Activated naive CD4-positive, alpha-beta T cell treated with anti-CD3 and anti-CD28 coated beads for 36 hours (primary cell): ENCODE measurements at regions not wholly inside any gene's neighbourhood (a gene's known extent, or its start where the extent isn't known, plus 50 kb on each side); places are given as distances from the start of the nearest gene placed in this dataset.

Experiments
- CTCF ChIA-PET: fragments of 350-600 bp; sonication (Branson Sonifier 250); formaldehyde crosslinking; loops from one replicate; lab custom pipeline; 2021; ENCODE audit warnings: antibody characterized with exemption; lab: Charles Lee
- DNase-seq: peaks from one replicate; pipeline ENCODE4 v3.0.0-alpha.2; 2020
- H3K27ac Mint-ChIP-seq: one replicate; pipeline ENCODE4 v1.8.0; 2021; ENCODE audit warnings: mild to moderate bottlenecking, mixed read lengths
- H3K27me3 Mint-ChIP-seq: one replicate; pipeline ENCODE4 v1.8.0; 2021; ENCODE audit warnings: low read depth, mixed read lengths
- H3K36me3 Mint-ChIP-seq: one replicate; pipeline ENCODE4 v1.8.0; 2021; ENCODE audit warnings: low read depth, mixed read lengths
- H3K4me1 Mint-ChIP-seq: one replicate; pipeline ENCODE4 v1.8.0; 2021; ENCODE audit warnings: low read depth, mixed read lengths
- H3K4me3 Mint-ChIP-seq: one replicate; pipeline ENCODE4 v1.8.0; 2021; ENCODE audit warnings: mild to moderate bottlenecking, moderate library complexity, mixed read lengths
- H3K9me3 Mint-ChIP-seq: one replicate; pipeline ENCODE4 v1.8.0; 2021; ENCODE audit warnings: mixed read lengths
- intact Hi-C: fragments of 100-400 bp; cut with micrococcal nuclease; formaldehyde crosslinking; loops from one replicate; pipeline ENCODE4 v1.15.1; 2023

DNA sequence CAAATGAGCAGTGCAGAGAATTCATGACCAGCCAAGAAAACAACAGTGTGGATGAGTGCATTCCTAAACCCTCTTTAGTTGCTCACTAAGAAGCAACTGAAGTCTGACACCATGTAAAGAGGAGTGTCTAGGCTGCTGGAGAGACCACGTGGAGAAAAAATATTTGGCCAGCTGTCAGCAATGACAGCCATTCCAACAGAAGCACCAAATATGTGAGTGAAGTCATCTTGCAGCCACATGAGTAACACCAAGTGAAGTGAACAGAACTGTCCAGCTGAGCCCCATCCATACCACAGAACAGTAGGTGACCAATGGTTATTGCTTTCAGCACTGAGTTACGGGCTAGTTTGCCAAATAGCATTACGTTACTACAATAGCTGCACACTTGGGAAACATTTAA lies 89.4 kb downstream of the TBXT start:
- intact Hi-C loops = no loop called here
- no peaks in the 10 kb centered on the region for H3K9me3 Mint-ChIP-seq
- no peak overlapping the region for H3K4me3 Mint-ChIP-seq

DNA sequence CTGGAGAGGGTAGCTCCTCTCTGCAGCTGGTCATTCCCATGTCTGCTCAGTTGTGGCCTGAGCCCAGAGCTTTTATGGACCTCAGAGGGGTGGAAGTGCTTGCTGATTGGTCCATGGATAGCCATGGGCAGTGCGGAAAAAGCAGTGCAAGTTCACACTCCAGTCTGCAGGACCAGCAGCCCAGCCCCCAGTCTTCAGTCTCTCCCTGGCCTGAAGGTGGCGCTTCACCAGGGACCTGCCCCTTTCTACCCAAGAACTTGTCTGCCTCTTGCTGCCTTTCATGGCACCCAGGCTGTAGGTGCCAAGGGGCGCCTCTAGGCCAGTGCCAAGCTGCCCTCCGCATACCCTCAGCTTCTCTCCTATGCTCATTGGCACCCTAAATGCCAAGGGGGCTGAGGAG lies 91.0 kb downstream of the TBXT start:
- no peaks in the 10 kb centered on the region for H3K9me3 Mint-ChIP-seq
- peaks cover 3% of the 10 kb centered on the region for H3K27me3 Mint-ChIP-seq
- no peak for DNase-seq
- H3K36me3 Mint-ChIP-seq = no peaks in the 10 kb centered on the region
- no peak overlapping the region for H3K4me3 Mint-ChIP-seq
- H3K27ac Mint-ChIP-seq = no peak overlapping the region
- no peaks in the 10 kb centered on the region for H3K4me1 Mint-ChIP-seq
- CTCF ChIA-PET = interaction anchor here (0.7 to 2.0 kb wide), 3 partner anchors 9 to 192 kb away, joined by 3 to 8 read pairs (median 3); no protein-coding TSS in a partner anchor
- intact Hi-C loops = no loop called here

More for the DNA sequence above, 89.4 kb downstream of the TBXT start:
- Mint-ChIP-seq H3K27me3 (peaks cover 3% of the 10 kb centered on the region), H3K27ac (no peak overlapping the region), H3K36me3 (no peaks in the 10 kb centered on the region), H3K4me1 (no peaks in the 10 kb centered on the region)
- DNase-seq = no peak
- CTCF ChIA-PET = interaction anchor here (0.6 kb wide), 1 partner anchor 8 kb away, joined by 3 read pairs; no protein-coding TSS in a partner anchor

DNA sequence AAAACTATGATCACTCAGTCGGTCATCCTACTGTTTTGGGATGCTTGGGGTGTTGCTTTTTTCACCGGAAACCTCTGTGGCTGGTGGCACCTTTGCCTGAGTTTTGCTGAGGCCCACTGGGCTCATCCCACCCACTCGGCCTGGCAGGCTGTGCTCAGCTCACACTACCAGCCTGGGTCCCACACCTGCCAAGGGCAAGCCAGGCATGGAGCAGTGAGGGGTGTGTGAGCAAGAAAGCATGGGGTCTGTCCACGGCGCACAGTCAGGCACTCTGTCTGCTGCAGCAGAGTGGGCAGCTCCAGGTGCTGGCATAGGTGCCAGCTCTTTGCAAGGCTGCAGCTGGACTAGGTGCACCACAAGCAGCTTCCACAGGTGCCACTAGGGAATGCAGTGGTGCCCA lies 91.7 kb downstream of the TBXT start:
- Mint-ChIP-seq H3K27ac (no peak overlapping the region), H3K27me3 (peaks cover 3% of the 10 kb centered on the region), H3K36me3 (no peaks in the 10 kb centered on the region), H3K9me3 (no peaks in the 10 kb centered on the region), H3K4me3 (no peak overlapping the region), H3K4me1 (no peaks in the 10 kb centered on the region)
- no peak for DNase-seq
- CTCF ChIA-PET = interaction anchor here (0.7 to 2.0 kb wide), 3 partner anchors 10 to 191 kb away, joined by 3 to 8 read pairs (median 3); no protein-coding TSS in a partner anchor
- intact Hi-C loops = no loop called here

DNA sequence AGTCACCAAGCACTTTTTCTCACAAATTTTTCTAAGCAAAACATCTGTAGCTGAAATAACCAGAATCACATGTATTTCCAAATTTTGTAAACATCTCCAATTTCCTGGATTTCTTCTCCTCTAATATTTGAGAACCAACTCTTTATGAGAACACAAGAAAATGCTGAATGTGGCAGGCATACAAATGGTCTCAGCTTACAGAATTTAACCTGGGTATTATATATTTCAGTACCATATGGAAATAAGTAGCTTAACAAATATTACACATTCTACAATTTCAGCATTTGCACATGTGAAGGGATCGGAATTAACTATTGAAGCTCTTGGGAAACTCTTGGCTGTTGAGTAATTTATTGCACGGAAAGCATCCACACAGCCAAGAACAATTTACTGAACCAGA lies 92.5 kb downstream of the TBXT start:
- no peaks in the 10 kb centered on the region for H3K36me3 Mint-ChIP-seq
- CTCF ChIA-PET = interaction anchor here (0.7 to 2.0 kb wide), 2 partner anchors 22 to 627 kb away, joined by 3 to 8 read pairs; no protein-coding TSS in a partner anchor
- H3K4me1 Mint-ChIP-seq = no peaks in the 10 kb centered on the region
- H3K9me3 Mint-ChIP-seq = no peaks in the 10 kb centered on the region
- H3K27ac Mint-ChIP-seq = no peak overlapping the region
- DNase-seq = no peak
- no peak overlapping the region for H3K4me3 Mint-ChIP-seq
- H3K27me3 Mint-ChIP-seq = peaks cover 3% of the 10 kb centered on the region
- intact Hi-C loops = no loop called here

DNA sequence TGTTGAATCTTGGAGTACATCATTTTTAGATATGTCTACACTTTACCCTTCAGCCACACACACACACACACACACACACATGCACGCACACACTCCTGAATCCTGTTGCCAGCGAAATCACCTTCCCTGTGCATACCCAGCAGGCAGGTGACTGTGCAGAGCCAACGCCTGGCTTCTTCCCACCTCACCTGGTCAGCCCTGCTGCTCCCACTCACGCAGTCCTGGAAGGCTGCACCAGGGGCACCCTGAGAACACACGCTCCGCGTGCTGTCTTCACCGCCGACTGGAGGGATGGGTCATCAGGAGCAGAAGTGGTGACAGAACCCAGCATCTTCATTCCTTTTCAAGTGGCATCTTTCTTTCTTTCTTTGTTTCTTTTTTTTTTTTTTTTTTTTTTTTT lies 94.6 kb downstream of the TBXT start:
- no peaks in the 10 kb centered on the region for H3K4me1 Mint-ChIP-seq
- no peak overlapping the region for H3K27ac Mint-ChIP-seq
- H3K27me3 Mint-ChIP-seq = peaks cover 9% of the 10 kb centered on the region
- peaks cover 6% of the 10 kb centered on the region for H3K9me3 Mint-ChIP-seq
- intact Hi-C loops = no loop called here
- no peaks in the 10 kb centered on the region for H3K36me3 Mint-ChIP-seq
- no peak overlapping the region for H3K4me3 Mint-ChIP-seq
- CTCF ChIA-PET = no interaction called here
- DNase-seq = no peak

DNA sequence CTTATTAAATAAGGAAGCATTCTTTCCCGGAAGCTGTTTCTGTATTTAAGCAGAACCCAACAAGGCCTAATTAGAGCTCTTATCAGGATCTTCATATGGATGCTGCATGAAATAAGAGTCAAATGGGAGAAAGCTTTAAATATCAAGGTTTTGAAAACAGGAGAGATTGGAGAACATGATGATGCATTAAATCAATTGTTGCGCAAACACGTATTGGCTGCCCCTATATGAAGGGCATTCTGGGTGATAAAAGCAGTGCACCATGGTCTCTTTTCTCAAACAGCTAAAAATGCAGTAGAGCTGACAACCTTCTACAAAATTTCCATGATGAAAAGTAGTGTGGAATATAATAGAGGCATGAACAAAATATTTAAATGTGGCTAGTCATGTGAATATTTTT lies 98.9 kb downstream of the TBXT start:
- Mint-ChIP-seq H3K36me3 (no peaks in the 10 kb centered on the region), H3K27ac (no peak overlapping the region), H3K4me1 (no peaks in the 10 kb centered on the region), H3K27me3 (peaks cover 6% of the 10 kb centered on the region), H3K4me3 (no peak overlapping the region), H3K9me3 (peaks cover 6% of the 10 kb centered on the region)
- CTCF ChIA-PET = interaction anchor here (1.6 kb wide), 1 partner anchor 37 kb away, joined by 6 read pairs; no protein-coding TSS in a partner anchor
- intact Hi-C loops = no loop called here
- no peak for DNase-seq

DNA sequence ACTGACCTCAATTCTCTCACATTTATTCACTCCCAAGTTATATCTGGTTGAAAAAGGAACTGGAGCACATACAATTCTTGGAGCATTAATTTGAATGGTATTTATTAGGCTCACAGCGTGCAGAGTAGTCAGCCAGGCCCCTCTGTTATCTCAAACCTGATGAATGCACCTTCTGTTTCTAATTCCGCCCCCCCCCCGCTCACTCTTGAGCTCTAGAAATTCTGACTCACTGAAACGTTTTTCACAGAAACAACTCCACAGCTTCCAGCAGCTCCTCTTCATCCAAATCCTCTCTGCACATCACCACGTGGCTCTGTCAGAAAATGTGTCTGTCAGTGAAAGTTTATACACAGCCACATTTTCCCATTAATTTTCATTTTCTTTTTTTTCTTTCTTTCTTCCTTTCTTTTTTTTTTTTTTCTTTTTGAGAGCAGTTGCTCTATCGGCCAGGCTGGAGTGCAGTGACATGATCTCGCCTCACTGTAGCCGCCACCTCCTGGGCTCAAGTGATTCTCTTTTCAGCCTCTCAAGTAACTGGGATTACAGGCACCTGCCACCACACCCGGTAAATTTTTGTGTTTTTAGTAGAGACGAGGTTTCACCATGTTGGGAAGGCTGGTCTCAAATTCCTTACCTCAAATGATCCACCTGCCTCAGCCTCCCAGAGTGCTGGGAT lies 109.4 kb downstream of the TBXT start:
- CTCF ChIA-PET = no interaction called here
- no peak overlapping the region for H3K27ac Mint-ChIP-seq
- no peak for DNase-seq
- H3K4me1 Mint-ChIP-seq = no peaks in the 10 kb centered on the region
- intact Hi-C loops = no loop called here
- peaks cover 15% of the 10 kb centered on the region for H3K9me3 Mint-ChIP-seq
- no peaks in the 10 kb centered on the region for H3K36me3 Mint-ChIP-seq
- H3K27me3 Mint-ChIP-seq = peaks cover 10% of the 10 kb centered on the region
- H3K4me3 Mint-ChIP-seq = no peak overlapping the region

DNA sequence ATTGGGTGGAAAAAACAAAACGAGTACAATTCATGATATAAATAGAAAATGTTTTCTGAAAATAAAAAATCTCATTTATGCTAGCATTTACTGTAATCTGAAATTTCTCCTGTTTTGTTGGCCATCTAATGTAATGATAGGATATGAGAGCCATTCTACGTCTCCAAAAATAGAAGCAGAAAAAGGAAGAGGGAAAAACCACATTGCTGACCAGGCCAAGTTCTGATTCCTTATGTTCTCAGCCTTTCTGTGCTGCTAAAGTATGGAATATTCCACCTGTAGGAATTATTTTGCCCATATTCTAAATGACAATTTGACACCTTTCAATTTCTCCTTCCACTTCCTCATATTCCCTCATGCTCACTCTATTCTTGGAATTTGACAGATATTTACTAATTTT lies 110.2 kb downstream of the TBXT start:
- Mint-ChIP-seq H3K4me3 (no peak overlapping the region), H3K27ac (no peak overlapping the region), H3K9me3 (peaks cover 20% of the 10 kb centered on the region), H3K4me1 (no peaks in the 10 kb centered on the region), H3K27me3 (peaks cover 10% of the 10 kb centered on the region), H3K36me3 (no peaks in the 10 kb centered on the region)
- CTCF ChIA-PET = interaction anchor here (0.6 kb wide), 1 partner anchor 47 kb away, joined by 3 read pairs; no protein-coding TSS in a partner anchor
- no peak for DNase-seq
- intact Hi-C loops = no loop called here

DNA sequence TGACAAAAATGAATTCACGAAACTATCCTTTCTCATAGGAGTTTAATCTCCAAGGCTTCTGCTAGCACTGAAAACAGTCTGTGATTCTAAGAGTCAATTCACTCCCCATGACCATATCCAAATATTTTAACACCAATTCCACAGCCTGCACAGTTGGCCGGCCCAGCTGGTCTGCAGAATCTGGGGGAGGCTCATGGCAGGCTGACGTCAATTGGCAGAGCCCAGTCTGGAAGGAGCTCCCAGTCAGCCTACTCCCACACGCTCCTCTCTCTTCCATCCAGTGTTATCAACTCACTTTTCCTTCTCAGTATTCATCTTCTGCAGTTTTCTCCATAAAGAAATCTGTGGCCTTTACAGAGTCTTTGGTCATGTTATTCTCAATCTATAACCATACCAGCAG lies 111.0 kb downstream of the TBXT start:
- intact Hi-C loops = no loop called here
- no peaks in the 10 kb centered on the region for H3K36me3 Mint-ChIP-seq
- no peak overlapping the region for H3K4me3 Mint-ChIP-seq
- no peaks in the 10 kb centered on the region for H3K4me1 Mint-ChIP-seq
- no peak for DNase-seq
- H3K27ac Mint-ChIP-seq = no peak overlapping the region
- H3K27me3 Mint-ChIP-seq = peaks cover 10% of the 10 kb centered on the region
- CTCF ChIA-PET = interaction anchor here (1.3 kb wide), 1 partner anchor 50 kb away, joined by 3 read pairs; no protein-coding TSS in a partner anchor
- peaks cover 26% of the 10 kb centered on the region for H3K9me3 Mint-ChIP-seq

DNA sequence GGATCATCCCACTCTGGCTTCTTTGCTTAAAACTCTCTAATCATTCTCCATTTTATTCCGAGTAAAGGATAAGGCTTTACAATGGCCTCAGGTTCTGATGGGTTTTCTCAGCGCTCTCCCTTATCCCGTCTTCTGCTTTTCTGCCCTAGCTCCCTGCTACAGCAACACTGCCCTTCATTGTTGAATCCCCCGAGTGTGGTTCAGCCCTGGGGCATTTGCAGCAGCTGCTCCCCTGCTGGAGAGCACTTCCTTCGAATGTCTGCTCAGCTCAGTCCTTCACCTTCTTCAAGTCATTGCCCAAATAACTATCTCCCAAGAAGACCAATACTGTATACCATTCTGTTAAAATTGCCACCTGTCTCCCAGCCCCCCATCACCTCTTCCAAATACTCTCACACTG lies 111.8 kb downstream of the TBXT start:
- intact Hi-C loops = no loop called here
- H3K36me3 Mint-ChIP-seq = no peaks in the 10 kb centered on the region
- H3K4me1 Mint-ChIP-seq = no peaks in the 10 kb centered on the region
- peaks cover 8% of the 10 kb centered on the region for H3K27me3 Mint-ChIP-seq
- DNase-seq = no peak
- H3K9me3 Mint-ChIP-seq = peaks cover 26% of the 10 kb centered on the region
- no peak overlapping the region for H3K4me3 Mint-ChIP-seq
- CTCF ChIA-PET = interaction anchor here (1.3 kb wide), 1 partner anchor 51 kb away, joined by 3 read pairs; no protein-coding TSS in a partner anchor
- H3K27ac Mint-ChIP-seq = no peak overlapping the region

DNA sequence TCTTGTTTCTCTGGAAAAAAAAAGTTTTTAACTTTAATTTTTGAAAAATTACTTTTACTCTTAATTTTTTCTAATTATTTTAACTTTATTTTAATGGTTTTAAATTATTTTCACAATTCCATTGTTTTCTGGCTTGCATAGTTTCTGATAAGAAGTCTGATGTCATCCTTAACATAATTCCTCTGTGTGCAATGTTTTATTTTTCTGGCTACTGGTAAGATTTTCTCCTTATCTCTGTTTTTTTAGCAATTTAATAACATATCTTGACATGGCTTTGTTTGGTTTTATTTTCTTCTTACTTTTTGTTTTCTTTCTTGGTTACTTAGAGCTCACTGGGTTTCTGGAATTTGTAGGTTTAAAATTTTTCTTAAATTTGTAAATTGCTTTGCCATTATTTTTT lies 114.8 kb downstream of the TBXT start:
- Mint-ChIP-seq H3K27ac (no peak overlapping the region), H3K27me3 (peaks cover 4% of the 10 kb centered on the region), H3K9me3 (peaks cover 28% of the 10 kb centered on the region), H3K36me3 (no peaks in the 10 kb centered on the region), H3K4me3 (no peak overlapping the region), H3K4me1 (no peaks in the 10 kb centered on the region)
- CTCF ChIA-PET = no interaction called here
- DNase-seq = no peak
- intact Hi-C loops = no loop called here

DNA sequence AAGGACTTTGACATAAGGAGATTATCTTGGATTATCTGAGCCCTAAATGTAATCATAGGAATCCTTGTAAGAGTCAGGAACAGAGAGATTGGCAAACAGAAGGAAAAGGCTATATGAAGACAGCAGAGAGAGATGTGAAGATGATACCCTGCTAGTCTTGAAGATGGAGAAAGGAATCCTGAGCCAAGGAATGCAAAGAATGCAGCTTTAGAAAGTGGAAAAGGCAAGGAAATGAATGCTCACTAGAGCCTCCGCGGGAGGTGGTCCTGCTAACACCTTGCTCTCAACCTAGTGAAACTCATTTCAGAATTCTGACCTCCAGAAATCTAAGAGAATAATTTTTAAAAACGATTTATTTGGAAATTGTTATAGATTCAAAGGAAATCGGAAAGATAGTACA lies 117.1 kb downstream of the TBXT start:
- Mint-ChIP-seq H3K27ac (no peak overlapping the region), H3K4me3 (no peak overlapping the region), H3K27me3 (peaks cover 5% of the 10 kb centered on the region), H3K4me1 (no peaks in the 10 kb centered on the region), H3K36me3 (no peaks in the 10 kb centered on the region), H3K9me3 (peaks cover 27% of the 10 kb centered on the region)
- no peak for DNase-seq
- intact Hi-C loops = no loop called here
- CTCF ChIA-PET = no interaction called here

DNA sequence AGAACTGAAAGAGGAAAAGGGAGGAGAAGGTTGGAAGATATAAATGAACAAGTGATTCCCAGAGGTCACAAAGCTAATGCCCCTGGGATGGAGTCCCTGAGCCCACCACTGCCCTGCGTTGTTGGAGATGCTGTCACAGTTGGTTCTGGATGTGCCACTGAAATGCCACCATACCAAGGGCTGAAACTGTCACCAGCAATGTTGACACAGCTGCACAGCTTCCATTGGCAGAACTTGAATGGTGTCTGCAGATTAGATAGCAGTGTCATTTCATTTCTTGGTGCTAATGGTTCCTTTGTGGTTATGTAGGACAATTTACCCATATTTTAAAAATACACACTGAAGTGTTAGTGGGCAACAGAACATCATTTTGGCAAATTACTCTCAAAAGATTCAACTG lies 120.7 kb downstream of the TBXT start:
- no peak for DNase-seq
- Mint-ChIP-seq H3K27me3 (peaks cover 13% of the 10 kb centered on the region), H3K36me3 (no peaks in the 10 kb centered on the region)

More for the DNA sequence above, 120.7 kb downstream of the TBXT start:
- Mint-ChIP-seq H3K9me3 (peaks cover 4% of the 10 kb centered on the region), H3K4me3 (no peak overlapping the region), H3K27ac (no peak overlapping the region), H3K4me1 (no peaks in the 10 kb centered on the region)
- intact Hi-C loops = no loop called here
- CTCF ChIA-PET = no interaction called here
